ENCODE measurements at regions not wholly inside any gene's neighbourhood (a gene's known extent, or its start where the extent isn't known, plus 50 kb on each side); places are given as distances from the start of the nearest gene placed in this dataset.

- TF ChIP-seq CTCF (conservative IDR thresholded peaks at IDR 0.05; ENCODE audit: low read depth, low read length): peak; percentile 80
- TF ChIP-seq EZH2 (IDR thresholded peaks at IDR 0.05; ENCODE audit: low read length, unreplicated experiment): no peak
- no peak for TF ChIP-seq EZH2phosphoT487 (IDR thresholded peaks at IDR 0.05; ENCODE audit: borderline replicate concordance, low read length)
These were observed 96.3 kb upstream of the NOCT start for GRCh38 chr4:138919094-138919936.

All from PC-3 (cell line).